Sigmoid colon (tissue), 3 donors: ENCODE measurements at regions not wholly inside any gene's neighbourhood (a gene's known extent, or its start where the extent isn't known, plus 50 kb on each side); places are given as distances from the start of the nearest gene placed in this dataset.

Experiments
- CTCF ChIP-seq, 4 experiments: fragments of 450-650 bp in 3 of 4; fragments of 200-600 bp in 1 of 4; IDR thresholded peaks; one replicate each; pipeline ENCODE4 v1.5.1; 2016 to 2019; ENCODE audit warnings: antibody characterized with exemption in 4 of 4, mild to moderate bottlenecking in 3 of 4, moderate library complexity in 2 of 4
- POLR2A ChIP-seq, 2 donors: fragments of 450-650 bp; IDR thresholded peaks; one replicate each; pipeline ENCODE4 v1.6.1; 2016; ENCODE audit warnings: antibody characterized with exemption in 2 of 2, mild to moderate bottlenecking in 2 of 2, moderate library complexity in 2 of 2

- TF ChIP-seq CTCF (IDR thresholded peaks at IDR 0.05): no peak
- no peak for TF ChIP-seq POLR2A (IDR thresholded peaks at IDR 0.05)
Observed at GRCh38 chr17:13725288-13725990, 123.7 kb upstream of the HS3ST3A1 start.
